NCI-H1694 treated with DMSO at 0.1 percent for 48 hours (cell line): ENCODE measurements at regions not wholly inside any gene's neighbourhood (a gene's known extent, or its start where the extent isn't known, plus 50 kb on each side); places are given as distances from the start of the nearest gene placed in this dataset.

Experiments
- DNase-seq: peaks from one replicate; lab custom pipeline; 2025; lab: John Stamatoyannopoulos, UW

DNA sequence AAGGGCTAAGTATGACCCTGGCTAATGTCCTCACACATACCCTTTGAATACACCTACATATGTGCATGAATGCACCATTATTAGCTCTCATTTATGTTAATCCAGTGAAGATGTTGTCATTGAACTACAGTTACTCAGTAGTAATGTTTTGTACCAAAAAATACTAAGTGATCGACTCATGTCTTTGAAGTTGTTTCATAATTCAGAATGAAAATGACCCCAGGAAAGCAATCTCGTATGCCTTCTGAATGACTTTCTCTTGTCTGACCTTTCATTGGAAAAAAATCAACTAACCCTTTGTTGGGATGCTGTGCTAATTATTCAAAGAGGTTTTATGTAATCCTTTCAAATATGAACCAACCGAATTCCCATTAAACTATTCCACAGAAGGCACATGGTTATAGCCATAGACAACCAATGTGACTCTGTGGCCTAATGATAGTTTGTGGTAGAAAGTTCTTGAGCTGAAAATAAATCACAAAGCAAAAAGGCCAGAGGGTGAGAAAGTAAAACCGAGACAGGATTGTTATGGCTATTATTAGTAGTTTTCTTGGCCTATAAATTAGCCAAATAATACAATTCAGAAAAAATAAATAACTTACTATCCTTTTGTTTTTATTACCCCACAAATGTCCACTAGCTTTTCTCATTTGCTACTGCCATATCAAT is 86.8 kb upstream of the STARD13 start:
- DNase-seq = no peak

DNA sequence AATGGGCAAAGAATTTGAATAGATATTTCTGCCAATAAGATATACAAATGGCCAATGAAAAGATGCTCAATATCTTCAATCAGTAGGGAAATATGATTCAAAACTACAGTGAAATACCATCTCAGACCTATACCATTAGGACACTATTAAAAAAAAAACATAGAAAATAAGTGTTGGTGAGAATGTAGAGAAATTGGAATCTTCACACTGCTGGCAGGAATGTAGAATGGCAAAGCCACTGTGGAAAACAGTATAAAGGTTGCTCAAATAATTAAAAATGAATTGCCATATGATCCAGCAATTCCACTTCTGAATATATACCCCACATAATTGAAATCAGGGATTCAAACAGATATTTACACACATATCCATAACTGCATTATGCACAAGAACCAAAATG is 88.1 kb upstream of the STARD13 start:
- DNase-seq = no peak

DNA sequence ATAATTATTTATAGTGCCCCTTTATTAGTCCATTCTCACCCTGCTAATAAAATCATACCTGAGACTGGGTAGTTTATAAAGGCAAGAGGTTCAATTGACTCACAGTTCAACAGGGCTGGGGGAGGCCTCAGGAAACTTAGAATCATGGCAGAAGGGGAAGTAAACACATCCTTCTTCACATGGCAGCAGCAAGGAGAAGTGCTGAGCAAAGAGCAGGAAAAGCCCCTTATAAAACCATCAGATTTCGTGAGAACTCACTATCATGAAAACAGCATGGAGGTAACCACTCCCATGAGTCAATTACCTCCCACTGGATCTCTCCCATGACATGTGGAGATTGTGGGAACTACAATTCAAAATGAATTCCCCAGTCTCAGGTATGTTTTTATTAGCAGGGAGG is 89.9 kb upstream of the STARD13 start:
- no peak for DNase-seq

DNA sequence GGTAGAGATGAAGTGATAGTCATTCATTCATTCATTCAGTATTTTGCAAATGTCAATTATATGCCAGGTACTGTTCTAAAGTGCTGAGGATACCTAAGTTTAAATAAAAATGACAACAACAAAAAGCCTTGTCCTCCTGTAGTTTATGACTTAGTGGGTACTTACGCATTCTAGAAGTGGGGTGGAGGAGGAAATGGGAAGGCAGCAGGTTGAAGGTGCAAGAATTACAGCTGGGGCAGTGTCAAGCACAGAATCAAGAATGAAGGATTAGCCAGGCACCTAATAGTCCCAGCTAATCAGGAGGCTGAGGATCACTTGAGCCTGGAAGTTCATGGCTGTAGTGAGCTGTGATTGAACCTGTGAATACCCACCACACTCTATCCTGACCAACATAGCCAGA is 90.7 kb upstream of the STARD13 start:
- no peak for DNase-seq

DNA sequence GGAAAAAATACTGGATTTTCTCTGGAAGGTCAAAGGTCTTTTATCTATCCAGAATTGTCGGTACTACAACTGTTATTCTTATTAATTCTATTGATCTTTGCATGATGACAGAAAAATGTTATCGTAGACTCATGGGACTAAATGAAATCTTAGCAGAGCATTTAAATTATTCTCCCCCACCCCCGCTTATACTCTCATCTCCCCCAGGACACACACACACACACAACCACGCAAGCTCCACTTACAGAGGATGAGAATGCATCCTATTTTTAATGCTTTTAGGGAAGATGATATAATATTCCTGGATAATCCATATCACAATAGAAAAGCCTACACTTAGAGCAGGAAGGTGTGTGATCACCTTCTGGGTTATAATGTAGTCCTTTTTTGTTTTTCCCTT is 91.9 kb upstream of the STARD13 start:
- no peak for DNase-seq

DNA sequence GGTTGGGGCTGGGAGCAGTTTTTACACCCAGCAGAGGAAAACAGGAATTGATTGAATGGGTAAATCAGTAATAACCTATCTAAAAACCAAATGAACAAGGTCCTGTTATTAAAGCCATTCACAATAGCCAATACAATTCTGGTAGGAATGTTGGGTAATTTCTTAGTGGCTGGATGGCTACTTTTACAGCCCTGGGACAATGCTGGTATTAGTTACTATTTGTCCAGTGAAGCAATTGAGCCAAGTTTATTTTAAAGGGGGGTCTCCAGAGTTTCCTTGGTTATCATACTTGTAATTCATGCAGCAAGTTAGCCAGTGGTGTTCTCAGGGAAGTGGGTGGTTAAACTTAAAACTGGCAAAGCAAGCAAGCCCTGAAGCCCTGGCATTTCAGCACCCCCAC is 92.3 kb upstream of the STARD13 start:
- no peak for DNase-seq

DNA sequence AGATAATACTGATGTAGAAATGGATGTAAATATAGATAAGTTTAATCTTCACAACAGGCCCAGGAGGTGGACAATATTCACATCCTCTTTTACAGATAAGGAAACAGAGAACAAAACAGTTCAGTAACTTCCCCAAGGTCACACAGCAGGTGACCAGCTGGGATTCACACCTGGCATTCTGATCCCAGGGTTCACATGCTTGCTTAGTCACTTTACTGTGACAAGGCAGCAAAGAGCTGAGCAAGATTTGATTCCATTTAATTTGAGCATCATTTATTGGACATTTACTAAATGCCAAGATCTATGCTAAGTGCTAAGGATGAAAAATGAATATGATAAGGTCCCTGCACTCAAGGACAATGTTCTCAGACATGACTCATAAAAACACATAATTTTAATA is 94.1 kb upstream of the STARD13 start:
- DNase-seq = no peak

DNA sequence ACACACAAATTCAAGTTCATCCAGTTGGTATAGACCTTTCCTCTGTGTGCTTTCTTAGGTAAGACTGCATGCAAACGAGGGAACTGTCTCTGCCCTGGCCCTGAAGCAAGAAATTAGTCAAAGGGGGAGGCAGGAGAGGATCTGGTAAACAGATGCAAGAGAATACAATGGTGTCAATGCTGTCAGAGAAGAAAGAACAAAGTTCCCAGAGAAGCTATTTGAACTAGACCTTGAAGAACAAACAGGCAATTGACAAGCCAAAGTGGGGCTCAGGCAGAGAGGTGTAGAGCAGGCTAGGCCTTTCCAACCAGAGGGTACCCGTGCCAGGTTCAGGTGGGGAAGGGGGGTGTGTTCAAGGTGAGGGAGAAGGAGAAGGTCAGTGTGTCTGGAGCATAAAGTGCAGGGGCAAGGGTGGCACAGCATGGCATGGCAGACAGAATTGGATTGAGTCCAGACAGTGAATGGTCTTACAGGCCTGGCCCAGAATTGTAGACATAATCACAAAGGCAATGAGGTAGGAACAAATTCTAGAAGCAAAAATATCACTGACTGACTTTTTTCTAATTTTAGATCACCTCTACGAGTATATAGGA is 95.0 kb upstream of the STARD13 start:
- no peak for DNase-seq

DNA sequence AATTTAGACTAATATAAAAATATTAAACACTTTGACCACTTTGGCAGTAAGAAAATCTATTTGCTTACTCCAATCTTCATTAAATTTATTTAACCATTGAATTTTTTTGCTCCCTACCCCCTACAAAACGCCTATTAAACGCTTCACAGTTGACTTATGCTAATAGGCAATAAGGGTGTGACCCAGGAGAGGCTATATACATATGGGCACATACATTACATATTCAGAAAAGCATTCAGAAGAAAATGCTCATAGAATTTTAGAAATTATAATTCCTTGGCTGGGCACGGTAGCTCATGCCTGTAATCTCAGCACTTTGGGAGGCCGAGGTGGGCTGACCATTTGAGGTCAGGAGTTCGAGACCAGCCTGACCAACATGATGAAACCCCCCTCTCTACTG is 95.6 kb upstream of the STARD13 start:
- DNase-seq = no peak

DNA sequence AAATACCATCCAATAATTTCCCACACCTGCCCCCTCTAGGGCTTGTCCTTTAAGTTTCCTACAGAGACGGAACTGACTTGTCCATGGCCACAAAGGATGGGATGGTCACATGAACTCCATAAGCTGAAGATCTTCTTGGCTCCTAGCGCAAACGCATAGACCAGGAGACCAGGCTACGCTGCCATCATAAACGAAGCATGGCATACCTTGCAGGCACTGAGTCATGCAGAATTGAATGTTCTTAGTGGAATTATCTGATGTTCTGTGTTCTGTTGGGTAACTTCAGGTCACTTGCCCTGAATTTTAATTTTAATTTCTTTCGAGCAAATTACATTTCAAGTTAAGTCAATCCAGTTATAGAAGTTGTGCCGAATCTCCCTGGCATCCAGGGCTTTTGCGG is 96.4 kb upstream of the STARD13 start:
- no peak for DNase-seq

DNA sequence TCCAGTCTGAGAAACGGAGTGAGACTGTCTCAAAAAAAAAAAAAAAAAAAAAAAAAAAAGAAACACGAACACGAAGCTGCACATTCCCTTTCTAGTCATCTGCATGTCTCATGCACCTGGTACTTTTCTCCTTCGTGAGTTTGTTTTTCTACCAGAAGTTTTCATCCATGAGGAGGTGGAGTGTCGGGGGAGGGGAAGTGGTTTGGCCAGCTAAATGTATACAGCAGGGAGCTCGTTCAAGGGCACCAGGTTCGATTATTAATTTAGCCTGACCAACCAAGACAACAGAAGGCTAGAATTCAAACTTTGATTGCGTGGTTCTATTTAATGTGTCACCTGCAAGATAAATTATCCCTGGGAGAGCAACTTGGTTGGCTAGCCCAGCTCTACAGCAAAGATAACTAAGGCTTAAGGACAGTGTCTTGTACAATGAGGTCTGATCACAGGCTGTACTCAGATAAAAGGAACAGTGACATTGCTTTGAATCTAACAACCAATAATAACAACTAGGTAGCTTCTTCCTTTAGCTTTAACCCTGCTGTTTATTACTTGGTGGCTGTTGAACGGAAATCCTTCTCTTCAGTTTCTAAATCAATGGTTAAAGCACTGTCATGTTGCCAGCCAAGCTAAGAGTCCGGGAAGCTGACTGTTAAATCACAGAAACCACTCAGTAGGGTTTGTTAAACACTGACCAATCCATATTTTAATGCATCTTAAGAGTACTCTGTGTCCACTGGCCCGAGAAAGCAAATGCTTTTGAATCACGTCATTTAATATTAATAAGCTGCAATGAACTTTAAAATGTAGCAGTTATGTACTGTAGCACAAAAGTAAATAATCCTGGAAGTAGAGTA is 98.4 kb upstream of the STARD13 start:
- DNase-seq = no peak

DNA sequence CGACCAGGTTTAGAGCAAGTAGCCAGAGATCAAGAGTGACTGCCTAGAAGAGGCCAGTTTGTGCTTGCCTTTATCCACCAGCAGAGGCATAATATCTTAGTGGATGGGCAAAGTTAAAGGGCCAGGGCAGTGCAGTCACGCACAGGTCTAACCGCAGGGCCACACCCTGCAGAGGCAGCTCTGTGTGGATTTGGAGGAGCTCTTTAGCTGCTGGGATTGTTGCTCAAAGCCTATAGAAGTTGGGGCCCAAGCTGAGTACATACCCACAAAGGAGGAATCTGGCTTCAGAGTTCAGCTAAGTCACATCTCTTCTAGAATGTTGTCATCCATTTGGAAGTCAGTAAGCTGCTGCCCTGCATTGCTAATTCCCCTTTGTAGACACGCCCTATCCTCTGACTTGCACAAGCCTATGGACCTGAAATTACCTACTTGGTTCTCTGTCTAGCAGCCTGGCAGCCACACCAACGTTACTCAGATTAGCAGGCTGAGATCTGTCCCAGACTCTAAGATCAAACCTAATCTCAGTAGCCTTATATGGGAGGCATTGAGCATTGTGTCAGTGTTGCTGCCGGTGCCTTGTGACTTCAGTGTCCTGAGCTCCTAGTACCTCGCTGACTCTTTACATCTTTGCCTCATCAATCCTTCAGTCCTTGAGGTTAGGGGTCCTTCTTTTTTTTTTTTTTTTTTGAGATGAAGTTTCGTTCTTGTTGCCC is 102.9 kb upstream of the STARD13 start:
- no peak for DNase-seq

DNA sequence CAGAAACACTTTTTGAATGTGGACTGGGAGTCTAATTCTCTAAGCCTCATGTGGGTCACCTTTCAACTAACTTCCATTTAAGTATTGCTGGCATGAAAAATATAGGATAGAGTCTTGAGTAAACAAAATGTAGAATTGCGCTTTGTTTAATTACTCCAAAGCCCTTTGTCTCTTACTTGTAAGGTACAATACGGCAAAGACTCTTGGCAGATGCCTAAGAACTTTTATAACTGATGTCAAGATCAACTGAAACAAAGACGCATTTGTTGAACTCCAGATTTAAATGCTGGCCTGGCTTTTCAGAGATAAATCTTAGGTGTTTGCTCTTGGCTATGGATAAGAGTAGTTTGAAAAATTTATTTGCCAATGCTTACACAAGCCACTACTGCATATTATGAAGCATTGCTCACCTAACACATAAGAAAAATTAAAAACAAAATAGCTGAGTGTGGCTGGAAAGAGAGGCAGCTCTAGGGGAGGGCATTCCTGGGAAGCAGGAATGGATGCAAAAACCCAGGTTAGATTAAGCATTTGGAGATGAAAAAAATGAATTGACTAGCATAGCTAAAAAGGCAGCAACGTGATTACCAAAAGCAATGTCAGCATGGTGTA is 107.3 kb upstream of the STARD13 start:
- no peak for DNase-seq

DNA sequence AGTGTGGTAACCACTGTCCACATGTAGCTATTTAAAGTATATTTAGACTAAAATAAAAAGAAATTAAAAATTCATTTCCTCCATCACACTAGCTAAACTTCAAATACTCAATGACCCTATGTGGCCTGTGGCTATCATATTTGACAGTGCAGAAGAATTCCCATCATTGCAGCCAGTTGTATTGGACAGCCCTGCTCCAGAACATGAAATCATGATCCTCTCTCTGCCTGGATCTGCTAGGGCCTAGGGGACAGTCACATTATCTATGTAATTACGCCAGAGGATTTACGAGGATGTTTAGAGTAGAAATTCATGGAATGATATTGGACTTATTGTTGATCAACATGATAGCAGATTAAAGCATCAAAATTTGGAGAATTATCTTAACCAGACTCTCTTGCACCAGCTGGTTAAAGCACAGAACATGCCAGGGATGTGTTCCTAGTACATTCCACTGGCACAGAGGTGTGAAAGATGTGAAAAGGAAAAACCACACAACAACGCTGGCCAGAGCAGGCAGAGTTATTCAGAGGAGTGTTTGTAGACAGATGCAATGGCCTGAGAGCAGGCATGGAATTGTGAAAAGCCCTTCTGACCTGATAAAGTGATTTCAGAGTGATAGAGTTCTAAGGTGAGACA is 108.9 kb upstream of the STARD13 start:
- DNase-seq = no peak

DNA sequence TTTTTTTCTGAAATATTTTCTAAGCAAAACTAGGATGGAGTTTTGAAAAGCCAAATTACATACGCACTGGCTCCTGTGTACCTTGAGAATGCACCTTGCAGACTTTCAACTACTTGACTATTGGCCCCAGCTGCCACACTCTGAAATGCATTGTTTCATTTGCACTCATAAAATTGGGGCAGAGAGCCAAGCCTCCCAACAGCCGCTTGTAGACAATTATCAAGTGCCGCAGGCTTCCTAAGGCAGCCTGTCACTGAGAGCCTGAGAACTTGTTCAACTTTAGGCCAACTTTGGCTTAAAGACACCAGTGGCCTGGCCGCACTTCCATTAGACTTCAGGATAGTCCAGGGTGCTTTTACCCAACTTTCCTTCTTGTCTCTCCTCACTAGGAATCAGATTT is 115.7 kb upstream of the STARD13 start:
- DNase-seq = peak; percentile 7

DNA sequence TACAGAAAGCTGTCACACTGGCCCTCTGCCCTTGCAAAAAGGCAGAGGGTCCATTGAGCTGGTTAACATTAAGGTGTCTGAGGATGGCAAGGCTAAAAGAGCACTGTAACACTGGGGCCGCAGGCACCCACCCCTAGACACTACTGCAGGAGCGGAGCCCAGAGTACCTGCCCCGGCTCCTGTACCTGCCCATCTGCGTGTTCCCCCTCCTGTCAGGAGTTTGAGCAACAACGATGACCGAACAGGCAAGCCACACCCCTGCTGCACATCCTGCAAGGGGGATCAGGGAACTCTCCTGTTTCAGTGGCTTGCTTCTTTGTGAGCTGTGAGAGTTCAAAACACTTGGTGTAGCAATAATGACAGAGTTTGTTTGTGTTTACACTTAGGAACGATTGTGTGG is 117.4 kb upstream of the STARD13 start:
- no peak for DNase-seq

DNA sequence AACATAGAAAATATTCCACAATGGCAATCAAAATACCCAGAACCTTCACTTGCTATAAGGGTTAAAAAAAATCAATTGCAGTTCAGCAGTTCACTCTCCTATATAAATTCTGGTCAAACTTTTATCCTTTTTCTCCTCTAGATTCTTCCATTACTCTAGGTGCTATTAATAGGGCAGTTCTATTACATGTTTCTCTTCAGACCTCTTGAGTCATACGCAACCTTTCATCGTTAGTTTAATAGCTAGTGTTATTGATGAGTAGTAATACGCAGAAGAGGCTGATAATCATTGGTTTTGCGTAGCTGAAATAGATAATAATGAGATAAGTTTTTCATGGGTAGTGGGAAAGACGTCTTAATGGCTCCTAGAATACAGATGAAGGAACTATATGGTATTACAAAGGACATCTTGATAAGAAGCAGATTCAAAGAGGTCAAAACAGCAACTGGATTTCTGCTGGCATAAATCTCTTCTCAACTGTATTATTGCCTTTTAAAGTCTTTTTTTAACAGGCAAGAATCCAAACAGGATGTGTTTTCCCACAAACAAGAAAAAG is 118.3 kb upstream of the STARD13 start:
- no peak for DNase-seq

DNA sequence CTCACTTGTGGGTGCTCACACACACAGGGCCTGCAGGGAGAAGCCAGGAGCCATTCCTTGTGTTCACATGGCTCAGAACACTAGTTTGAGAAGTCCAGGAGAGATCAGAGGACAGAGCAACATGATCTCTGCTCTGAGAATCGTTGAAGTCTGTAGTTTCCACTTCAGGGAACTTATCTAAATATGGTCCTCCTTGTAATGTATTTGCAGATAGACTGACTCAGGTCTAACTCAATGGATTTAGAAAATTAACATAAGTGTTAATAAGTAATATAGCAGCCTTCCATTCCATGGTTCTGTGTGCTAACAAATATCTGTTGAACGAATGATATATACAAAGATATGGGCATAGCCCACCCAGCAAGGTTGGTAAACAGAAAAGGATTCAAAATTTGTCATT is 119.8 kb upstream of the STARD13 start:
- DNase-seq = no peak

DNA sequence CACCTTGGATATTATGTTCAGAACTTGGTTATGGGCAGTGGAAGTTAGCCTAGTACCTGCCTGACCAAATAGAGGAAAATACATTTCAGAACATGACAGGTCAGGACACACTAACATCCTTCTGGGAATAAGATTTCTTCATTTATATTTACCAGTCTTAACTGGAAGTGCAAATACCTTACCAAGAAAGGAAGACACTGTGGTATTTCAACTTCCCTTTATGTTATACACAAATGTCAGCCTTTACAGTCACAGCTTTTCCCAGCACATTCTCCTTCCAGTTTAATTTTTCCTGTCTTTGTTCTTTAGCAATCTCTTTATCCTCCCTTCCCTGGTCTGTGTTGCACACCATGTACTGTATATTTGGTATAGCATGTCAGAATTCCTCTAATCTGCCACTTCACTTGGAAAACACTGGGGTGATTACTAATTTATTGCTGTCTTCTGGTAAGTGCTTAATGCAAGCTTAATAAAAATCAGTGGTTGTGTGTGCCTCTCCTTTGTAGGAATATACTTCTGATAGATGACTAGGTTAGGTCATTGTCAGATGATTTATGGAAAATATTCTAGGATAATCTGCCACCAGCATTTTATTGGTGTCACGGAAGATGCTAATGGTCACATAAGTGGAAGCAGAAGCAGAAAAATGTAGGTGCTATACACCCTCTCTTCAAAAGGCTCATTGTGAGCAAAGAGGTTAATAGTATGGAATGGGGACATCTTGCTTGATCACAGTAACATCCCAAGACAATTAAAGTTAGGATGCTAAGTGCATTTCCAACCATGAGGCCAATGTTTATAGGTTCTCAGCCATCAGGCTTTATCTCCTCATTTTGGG is 124.3 kb upstream of the STARD13 start:
- no peak for DNase-seq

DNA sequence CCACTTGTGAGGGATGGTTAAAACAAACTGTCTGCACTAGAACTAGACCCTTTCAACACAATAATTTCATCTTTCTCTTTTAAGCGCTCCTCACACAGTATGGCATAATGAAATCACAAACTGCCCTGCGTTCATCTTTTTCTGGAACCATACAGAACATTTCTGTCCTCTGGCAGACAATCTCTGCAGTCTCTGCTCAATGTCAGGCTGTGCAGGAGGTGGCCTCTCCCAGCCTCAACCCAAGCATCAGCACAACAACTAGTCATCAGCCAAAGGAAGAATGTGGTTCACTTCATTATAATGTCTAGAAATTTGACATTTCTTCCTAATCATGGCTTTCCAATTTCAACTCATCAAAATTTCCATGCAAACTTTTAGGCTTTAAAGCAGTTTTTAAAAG is 125.1 kb upstream of the STARD13 start:
- DNase-seq = no peak

DNA sequence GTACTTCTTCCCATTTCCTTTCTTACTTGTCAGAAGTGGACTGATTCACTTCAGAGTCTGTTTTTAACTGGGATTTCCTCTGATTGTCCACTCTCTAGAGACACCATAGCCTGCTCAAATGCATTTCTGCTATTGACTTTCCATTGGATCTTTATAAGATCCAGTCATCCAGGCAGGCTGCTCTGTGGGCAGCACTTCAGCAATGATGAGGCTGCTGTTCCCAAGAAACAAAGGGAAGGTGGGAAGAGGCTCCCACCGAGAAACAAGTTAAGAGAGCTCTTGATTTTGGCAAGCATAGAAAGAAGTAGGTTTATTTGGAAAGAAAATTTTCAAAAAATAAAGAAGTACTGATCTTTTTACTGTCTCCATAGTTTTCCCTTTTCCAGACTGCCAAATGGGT is 125.8 kb upstream of the STARD13 start:
- no peak for DNase-seq
